Osteoblast (primary cell): ENCODE measurements at regions not wholly inside any gene's neighbourhood (a gene's known extent, or its start where the extent isn't known, plus 50 kb on each side); places are given as distances from the start of the nearest gene placed in this dataset.

Experiments used
- DNase-seq: peaks from one replicate; pipeline ENCODE4 v3.0.0; 2011; ENCODE audit warnings: low spot score, mixed read lengths; ENCODE audit not compliant: insufficient read length; ENCODE audit errors: missing footprints
- H2AFZ ChIP-seq: 2 replicates; pipeline ENCODE4 v1.6.0; 2011; ENCODE audit warnings: mild to moderate bottlenecking, low read length
- H3K27ac ChIP-seq: 2 replicates; pipeline ENCODE4 v1.5.1; 2011; ENCODE audit warnings: mild to moderate bottlenecking, low read depth, low read length, moderate library complexity
- H3K27me3 ChIP-seq: 2 replicates; pipeline ENCODE4 v1.6.0; 2012; ENCODE audit warnings: mild to moderate bottlenecking, control low read depth, inconsistent platforms, low read length, moderate library complexity; ENCODE audit not compliant: insufficient read depth
- H3K36me3 ChIP-seq: 2 replicates; pipeline ENCODE4 v1.5.1; 2011; ENCODE audit warnings: mild to moderate bottlenecking, low read length, control low read depth, moderate library complexity; ENCODE audit not compliant: insufficient read depth
- H3K4me1 ChIP-seq: 2 replicates; pipeline ENCODE4 v1.5.1; 2011; ENCODE audit warnings: mild to moderate bottlenecking, low read length, control low read depth, moderate library complexity; ENCODE audit not compliant: insufficient read depth
- H3K4me2 ChIP-seq: 2 replicates; pipeline ENCODE4 v1.6.0; 2011; ENCODE audit warnings: mild to moderate bottlenecking, low read length; ENCODE audit not compliant: insufficient read depth
- H3K4me3 ChIP-seq: fragments of 200-600 bp; sonication (generic); 3 replicates; pipeline ENCODE4 v1.5.1; 2012; ENCODE audit warnings: mild to moderate bottlenecking, low read length, inconsistent platforms; ENCODE audit not compliant: insufficient read depth
- H3K79me2 ChIP-seq: 2 replicates; pipeline ENCODE4 v1.6.0; 2012; ENCODE audit warnings: mild to moderate bottlenecking, low read length, control low read depth, inconsistent platforms; ENCODE audit not compliant: insufficient read depth
- H3K9me3 ChIP-seq: 2 replicates; pipeline ENCODE4 v1.5.1; 2011; ENCODE audit warnings: low read depth, low read length, control low read depth
- H4K20me1 ChIP-seq: 2 replicates; pipeline ENCODE4 v1.6.0; 2012; ENCODE audit warnings: mild to moderate bottlenecking, low read length, control low read depth; ENCODE audit not compliant: insufficient read depth
- TF ChIP-seq, protein P1 (sequence below): IDR thresholded peaks from 2 replicates; pipeline ENCODE4 v1.5.1; 2011; ENCODE audit warnings: mild to moderate bottlenecking, low read depth, low read length, moderate library complexity; ENCODE audit errors: extremely low read depth

DNA sequence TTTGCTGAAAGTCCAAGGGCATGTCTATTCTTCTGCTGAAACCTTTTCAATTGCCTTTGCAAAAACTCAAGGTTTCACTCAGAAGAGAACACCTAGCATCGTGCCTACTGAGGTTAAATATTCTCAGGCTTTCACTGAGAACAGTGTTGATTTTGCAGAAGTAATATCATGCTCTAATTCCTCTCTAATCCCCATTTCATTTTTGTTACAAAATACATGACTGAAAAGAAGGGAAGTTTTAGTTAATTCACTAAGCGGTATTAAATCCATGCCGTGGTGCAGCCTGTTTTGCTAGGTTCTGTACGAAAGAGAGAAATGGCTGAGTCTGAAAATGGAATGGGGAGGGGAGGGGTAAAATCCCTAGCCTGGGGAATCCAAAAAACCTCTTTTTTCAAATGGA is 163.2 kb upstream of the CAMK1G start:
- TF ChIP-seq, protein P1, sequence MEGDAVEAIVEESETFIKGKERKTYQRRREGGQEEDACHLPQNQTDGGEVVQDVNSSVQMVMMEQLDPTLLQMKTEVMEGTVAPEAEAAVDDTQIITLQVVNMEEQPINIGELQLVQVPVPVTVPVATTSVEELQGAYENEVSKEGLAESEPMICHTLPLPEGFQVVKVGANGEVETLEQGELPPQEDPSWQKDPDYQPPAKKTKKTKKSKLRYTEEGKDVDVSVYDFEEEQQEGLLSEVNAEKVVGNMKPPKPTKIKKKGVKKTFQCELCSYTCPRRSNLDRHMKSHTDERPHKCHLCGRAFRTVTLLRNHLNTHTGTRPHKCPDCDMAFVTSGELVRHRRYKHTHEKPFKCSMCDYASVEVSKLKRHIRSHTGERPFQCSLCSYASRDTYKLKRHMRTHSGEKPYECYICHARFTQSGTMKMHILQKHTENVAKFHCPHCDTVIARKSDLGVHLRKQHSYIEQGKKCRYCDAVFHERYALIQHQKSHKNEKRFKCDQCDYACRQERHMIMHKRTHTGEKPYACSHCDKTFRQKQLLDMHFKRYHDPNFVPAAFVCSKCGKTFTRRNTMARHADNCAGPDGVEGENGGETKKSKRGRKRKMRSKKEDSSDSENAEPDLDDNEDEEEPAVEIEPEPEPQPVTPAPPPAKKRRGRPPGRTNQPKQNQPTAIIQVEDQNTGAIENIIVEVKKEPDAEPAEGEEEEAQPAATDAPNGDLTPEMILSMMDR: no peak
- Histone ChIP-seq H3K4me1 (no peaks in the 10 kb centered on the region), H4K20me1 (no peaks in the 10 kb centered on the region), H3K36me3 (no peaks in the 10 kb centered on the region), H3K9me3 (no peaks in the 10 kb centered on the region), H3K27me3 (no peaks in the 10 kb centered on the region), H2AFZ (no peak overlapping the region), H3K4me3 (no peak overlapping the region), H3K79me2 (no peaks in the 10 kb centered on the region), H3K4me2 (no peak overlapping the region), H3K27ac (no peak overlapping the region)
- no peak for DNase-seq

DNA sequence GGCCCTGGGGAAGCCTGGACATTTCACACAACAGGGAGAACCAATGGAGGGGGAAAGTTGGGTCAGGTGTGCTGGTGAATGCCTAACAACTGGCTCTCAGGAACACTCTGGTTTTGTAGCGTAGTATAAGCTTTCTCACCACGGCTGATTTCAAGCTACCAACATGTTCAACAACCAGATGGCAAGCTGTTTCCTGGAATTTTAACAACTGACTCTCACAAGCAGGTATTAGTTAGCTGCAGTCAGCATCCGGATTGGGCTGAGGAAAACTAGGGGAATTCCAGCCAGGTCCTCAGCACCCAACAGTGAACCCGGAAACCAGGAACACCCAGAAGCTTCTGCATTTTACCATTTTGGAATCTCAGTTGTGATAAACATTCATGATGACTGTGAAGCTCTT is 162.3 kb upstream of the CAMK1G start:
- Histone ChIP-seq H3K4me1 (no peaks in the 10 kb centered on the region), H2AFZ (no peak overlapping the region), H3K36me3 (no peaks in the 10 kb centered on the region), H3K79me2 (no peaks in the 10 kb centered on the region), H4K20me1 (no peaks in the 10 kb centered on the region), H3K4me2 (no peak overlapping the region), H3K9me3 (no peaks in the 10 kb centered on the region), H3K4me3 (no peak overlapping the region), H3K27me3 (no peaks in the 10 kb centered on the region), H3K27ac (no peak overlapping the region)
- TF ChIP-seq, protein P1: no peak
- no peak for DNase-seq

DNA sequence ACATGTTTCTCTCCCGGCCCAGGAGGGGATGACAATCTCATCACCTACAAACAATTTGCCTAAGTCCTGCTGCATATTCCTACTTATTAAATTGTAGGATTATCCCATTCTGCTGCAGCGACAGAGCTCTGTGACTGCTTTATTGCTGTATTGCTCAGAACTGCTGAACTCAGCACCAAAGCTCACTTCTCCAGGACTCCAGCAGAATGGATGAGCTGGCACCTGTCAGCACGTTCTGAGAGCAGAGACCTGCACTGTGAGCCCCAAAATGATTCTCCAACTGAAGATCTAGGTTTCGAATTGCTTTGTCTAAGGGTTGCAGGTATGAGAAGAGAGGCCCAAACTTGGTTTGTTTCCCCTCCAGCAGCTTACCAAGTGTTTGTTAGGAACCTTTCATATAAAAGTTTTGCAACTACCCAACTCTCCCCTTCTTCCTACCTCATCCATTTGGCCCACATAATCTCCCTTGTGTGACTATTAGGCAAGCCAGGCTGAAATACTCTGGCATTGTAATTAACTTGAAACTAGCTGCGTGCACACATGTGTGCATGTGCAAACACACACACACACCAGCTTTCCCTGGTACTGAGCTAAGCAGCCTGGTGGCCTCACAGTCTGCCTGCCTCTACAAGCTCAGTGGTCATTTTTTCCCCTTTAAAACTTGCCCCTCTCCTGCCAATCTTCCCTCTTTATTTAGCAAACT is 161.4 kb upstream of the CAMK1G start:
- DNase-seq: no peak
- H3K27ac ChIP-seq: no peak overlapping the region
- no peak overlapping the region for H2AFZ ChIP-seq
- no peaks in the 10 kb centered on the region for H3K79me2 ChIP-seq
- H3K4me3 ChIP-seq: no peak overlapping the region
- H4K20me1 ChIP-seq: no peaks in the 10 kb centered on the region
- TF ChIP-seq, protein P1: no peak
- no peaks in the 10 kb centered on the region for H3K36me3 ChIP-seq
- H3K4me2 ChIP-seq: no peak overlapping the region
- no peaks in the 10 kb centered on the region for H3K9me3 ChIP-seq
- H3K27me3 ChIP-seq: no peaks in the 10 kb centered on the region
- no peaks in the 10 kb centered on the region for H3K4me1 ChIP-seq

DNA sequence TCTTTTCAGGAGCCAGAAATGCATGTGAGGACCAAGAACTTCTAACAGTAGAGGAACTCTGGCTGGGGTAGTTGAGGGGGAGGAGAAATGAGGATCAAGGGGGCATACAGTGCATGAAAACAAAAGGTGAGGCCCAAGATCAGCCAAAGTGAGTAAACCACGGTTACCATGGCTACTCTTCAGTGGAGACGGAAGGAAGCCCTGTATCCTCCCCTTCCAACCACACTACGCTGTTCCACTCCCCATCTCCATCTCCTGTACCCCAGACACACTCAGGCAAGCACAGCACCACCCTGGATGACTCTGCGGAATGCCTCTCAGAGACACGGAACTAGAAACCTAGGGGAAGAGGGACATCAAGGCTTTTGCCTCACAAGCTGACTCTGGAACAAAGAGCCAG is 157.6 kb upstream of the CAMK1G start:
- no peak overlapping the region for H3K27ac ChIP-seq
- TF ChIP-seq, protein P1: no peak
- H3K4me1 ChIP-seq: no peaks in the 10 kb centered on the region
- no peak overlapping the region for H3K4me3 ChIP-seq
- no peaks in the 10 kb centered on the region for H3K36me3 ChIP-seq
- H2AFZ ChIP-seq: no peak overlapping the region
- H4K20me1 ChIP-seq: no peaks in the 10 kb centered on the region
- no peaks in the 10 kb centered on the region for H3K79me2 ChIP-seq
- H3K27me3 ChIP-seq: no peaks in the 10 kb centered on the region
- no peaks in the 10 kb centered on the region for H3K9me3 ChIP-seq
- DNase-seq: no peak
- H3K4me2 ChIP-seq: no peak overlapping the region
